UCSD-AML1 (cell line): ENCODE measurements at regions not wholly inside any gene's neighbourhood (a gene's known extent, or its start where the extent isn't known, plus 50 kb on each side); places are given as distances from the start of the nearest gene placed in this dataset.
"Not testable (repeated sequence)": the region's sequence is repeated elsewhere in the genome, so short reads cannot be mapped to it uniquely, and the experiment has no call there.

Source experiments
- DNase-seq: peaks from one replicate; lab custom pipeline; 2025; ENCODE audit not compliant: unreplicated experiment; lab: John Stamatoyannopoulos, UW

- DNase-seq, result no peak
Observed at GRCh38 chr17:53496356-53496755, 326.4 kb upstream of the KIF2B start.

- no peak for DNase-seq
Observed at GRCh38 chr17:53492532-53492931, 330.2 kb upstream of the KIF2B start.

- no peak for DNase-seq
Observed at GRCh38 chr17:53490447-53490968, 332.2 kb upstream of the KIF2B start.

GRCh38 chr17:53483704-53484103 lies 339.0 kb upstream of the KIF2B start:
- no peak for DNase-seq

- no peak for DNase-seq
Observed at GRCh38 chr17:53475002-53475401, 347.7 kb upstream of the KIF2B start.

- no peak for DNase-seq
Observed at GRCh38 chr17:53472586-53472985, 350.1 kb upstream of the KIF2B start.

GRCh38 chr17:53471514-53471913 lies 351.2 kb upstream of the KIF2B start:
- DNase-seq, result no peak

- DNase-seq, result no peak
Observed at GRCh38 chr17:53470626-53471025, 352.1 kb upstream of the KIF2B start.

GRCh38 chr17:53466733-53467132 lies 356.0 kb upstream of the KIF2B start:
- no peak for DNase-seq

- not testable (repeated sequence) for DNase-seq
Observed at GRCh38 chr17:53464396-53464795, 358.3 kb upstream of the KIF2B start.

- no peak for DNase-seq
Observed at GRCh38 chr17:53463363-53463762, 359.4 kb upstream of the KIF2B start.

- no peak for DNase-seq
Observed at GRCh38 chr17:53462393-53462811, 360.3 kb upstream of the KIF2B start.

GRCh38 chr17:53455943-53456342 lies 366.8 kb upstream of the KIF2B start:
- not testable (repeated sequence) for DNase-seq

GRCh38 chr17:53454337-53454736 lies 368.4 kb upstream of the KIF2B start:
- no peak for DNase-seq

- DNase-seq, result no peak
Observed at GRCh38 chr17:53449324-53449723, 373.4 kb upstream of the KIF2B start.

- DNase-seq, result no peak
Observed at GRCh38 chr17:53428913-53429312, 393.8 kb upstream of the KIF2B start.

- DNase-seq, result no peak
Observed at GRCh38 chr17:53426505-53426904, 396.2 kb upstream of the KIF2B start.

- no peak for DNase-seq
Observed at GRCh38 chr17:53420035-53420641, 402.6 kb upstream of the KIF2B start.

GRCh38 chr17:53409588-53409987 lies 413.1 kb upstream of the KIF2B start:
- DNase-seq, result no peak

- no peak for DNase-seq
Observed at GRCh38 chr17:53406907-53407306, 415.8 kb upstream of the KIF2B start.

- DNase-seq, result no peak
Observed at GRCh38 chr17:53391197-53391596, 431.5 kb upstream of the KIF2B start.

- DNase-seq, result no peak
Observed at GRCh38 chr17:53390575-53390974, 432.2 kb upstream of the KIF2B start.

GRCh38 chr17:53387745-53388144 lies 435.0 kb upstream of the KIF2B start:
- DNase-seq, result no peak
